NCI-H748 (cell line): ENCODE measurements at regions not wholly inside any gene's neighbourhood (a gene's known extent, or its start where the extent isn't known, plus 50 kb on each side); places are given as distances from the start of the nearest gene placed in this dataset.
A peak's percentile ranks its signal among the peaks of the same experiment; 100 is the strongest.
"Not testable (repeated sequence)": the region's sequence is repeated elsewhere in the genome, so short reads cannot be mapped to it uniquely, and the experiment has no call there.

Source experiments
- DNase-seq: peaks from one replicate; lab custom pipeline; 2025; ENCODE audit not compliant: unreplicated experiment; lab: John Stamatoyannopoulos, UW

DNA sequence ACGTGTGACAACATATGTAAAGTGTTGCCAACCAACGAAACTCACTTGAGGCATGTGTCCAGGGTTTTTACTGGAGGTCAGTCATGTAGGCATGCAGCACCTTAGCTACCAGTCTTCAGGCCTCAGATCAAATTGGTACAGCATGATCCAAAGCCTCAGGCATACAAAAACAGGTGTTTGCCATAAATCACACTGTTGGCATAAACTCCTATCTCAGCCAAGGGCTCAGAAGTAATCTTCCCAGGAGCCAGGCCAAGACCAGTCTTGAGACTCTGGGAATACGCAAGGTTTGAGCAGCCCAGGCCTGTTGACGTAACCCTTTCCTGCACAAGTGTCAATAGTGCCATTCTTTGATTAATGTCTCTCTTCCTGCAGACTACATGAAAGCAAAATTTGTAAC, 163.5 kb downstream of the PRL start:
- DNase-seq: no peak

DNA sequence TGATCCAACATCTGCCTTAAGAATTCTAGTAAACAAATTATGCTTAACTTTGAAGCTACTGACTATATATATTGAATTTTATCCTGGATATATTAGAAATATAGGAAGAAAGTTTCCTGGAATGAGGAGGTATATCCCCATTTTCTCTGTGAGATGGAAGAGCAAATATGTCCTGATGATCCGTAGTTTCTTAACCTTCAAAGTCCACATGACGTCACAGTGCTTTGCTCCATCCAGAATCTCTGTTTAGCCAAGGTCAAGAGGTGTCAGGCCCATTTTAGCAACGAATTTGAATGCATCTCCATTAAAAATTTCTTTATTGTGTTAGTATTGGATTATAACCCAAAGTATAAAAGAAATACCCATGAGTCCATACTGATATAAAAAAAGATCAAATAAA, 162.5 kb downstream of the PRL start:
- DNase-seq: no peak

DNA sequence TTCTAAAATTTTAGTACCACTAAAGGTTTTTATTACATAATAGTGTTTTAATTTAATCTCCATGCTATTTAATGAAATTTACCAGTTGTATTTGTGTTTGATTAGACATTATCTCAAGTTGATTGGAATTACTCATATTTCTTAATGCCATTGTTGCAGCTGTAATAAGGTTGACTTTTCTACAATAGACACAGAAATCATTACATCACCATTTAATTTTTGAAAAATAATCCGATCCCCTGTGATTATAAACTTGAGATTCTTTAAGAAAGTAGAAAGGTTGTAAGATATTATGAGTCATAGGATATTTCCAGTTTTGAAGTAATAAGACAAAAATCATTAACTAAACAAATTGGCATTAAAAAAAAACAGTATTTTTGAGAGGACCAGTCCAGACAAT, 161.4 kb downstream of the PRL start:
- DNase-seq: no peak

DNA sequence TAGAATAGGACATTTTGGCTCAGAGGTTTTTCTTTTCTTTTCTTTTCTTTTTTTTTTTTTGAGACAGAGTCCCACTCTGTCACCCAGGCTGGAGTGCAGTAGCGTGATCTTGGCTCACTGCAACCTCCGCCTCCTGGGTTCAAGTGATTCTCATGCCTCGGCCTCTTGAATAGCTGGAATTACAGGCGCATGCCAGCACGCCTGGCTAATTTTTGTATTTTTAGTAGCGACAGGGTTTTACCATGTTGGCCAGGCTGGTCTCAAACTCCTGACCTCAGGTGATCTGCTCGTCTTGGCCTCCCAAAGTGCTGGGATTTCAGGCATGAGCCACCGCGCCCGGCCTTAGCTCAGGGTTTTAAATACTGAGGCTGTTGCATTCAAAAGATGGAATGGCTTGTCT, 156.1 kb downstream of the PRL start:
- not testable (repeated sequence) for DNase-seq

DNA sequence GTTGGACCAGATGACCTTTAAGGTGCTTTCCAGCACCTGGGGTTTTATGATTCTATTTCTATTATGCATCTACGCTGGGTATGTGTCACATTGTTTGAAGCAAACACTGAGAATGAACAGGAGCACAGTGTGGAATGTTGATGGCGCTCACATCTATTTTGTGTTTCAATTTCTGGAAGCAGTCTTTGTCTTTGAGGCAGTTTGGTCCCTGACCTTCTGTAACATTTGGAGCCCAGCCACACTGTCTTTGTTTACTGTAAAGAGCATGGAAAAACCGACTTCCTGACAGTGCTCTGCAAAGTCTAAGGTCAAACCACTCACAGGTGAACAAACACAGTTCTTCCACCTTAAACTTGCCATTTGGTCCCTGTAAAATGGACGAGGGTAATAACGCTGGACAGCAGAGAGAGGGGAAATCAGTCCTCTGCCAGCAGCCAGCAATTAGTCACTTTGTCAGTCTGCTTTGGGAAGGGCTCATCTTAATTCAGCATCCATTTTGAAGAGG, 155.5 kb downstream of the PRL start:
- DNase-seq: peak; percentile 100

DNA sequence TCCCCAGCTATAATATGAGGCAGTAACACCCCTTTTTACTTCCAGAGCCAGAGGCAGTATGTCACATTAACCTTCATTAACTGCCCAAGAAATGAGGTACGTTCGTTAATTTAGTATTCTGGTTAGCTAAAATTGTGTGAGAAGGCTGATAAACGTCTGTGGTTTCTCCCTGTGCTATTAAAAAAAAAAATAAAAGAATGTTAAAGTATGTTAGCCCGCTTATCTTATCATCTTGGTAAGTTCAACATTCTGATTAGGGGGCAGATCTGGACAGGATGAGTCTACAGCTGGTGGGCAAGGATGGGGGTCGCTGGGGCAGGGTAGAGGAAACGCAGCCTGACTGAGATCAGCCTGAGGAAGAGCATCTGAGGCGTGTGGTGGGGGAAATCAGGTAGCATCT, 154.0 kb downstream of the PRL start:
- no peak for DNase-seq

DNA sequence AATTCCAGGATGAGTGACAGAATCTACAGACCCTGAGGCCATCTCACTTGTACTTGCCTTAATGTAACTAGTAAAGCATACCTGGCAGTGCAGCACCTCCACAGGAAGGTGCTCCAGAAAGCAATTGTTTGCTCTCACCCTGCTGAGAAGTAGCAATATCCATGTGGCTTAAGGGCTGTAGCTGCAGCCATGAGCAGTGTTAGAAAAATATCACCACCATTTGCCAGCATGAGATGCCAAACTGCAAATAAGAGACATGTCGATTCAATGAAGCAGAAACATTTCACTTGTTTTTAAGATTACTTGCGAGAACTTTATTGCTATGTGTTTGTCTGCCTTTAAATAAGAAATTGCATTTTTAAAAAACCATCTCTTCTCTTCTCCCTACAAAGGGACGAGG, 151.5 kb downstream of the PRL start:
- peak; percentile 70 for DNase-seq

DNA sequence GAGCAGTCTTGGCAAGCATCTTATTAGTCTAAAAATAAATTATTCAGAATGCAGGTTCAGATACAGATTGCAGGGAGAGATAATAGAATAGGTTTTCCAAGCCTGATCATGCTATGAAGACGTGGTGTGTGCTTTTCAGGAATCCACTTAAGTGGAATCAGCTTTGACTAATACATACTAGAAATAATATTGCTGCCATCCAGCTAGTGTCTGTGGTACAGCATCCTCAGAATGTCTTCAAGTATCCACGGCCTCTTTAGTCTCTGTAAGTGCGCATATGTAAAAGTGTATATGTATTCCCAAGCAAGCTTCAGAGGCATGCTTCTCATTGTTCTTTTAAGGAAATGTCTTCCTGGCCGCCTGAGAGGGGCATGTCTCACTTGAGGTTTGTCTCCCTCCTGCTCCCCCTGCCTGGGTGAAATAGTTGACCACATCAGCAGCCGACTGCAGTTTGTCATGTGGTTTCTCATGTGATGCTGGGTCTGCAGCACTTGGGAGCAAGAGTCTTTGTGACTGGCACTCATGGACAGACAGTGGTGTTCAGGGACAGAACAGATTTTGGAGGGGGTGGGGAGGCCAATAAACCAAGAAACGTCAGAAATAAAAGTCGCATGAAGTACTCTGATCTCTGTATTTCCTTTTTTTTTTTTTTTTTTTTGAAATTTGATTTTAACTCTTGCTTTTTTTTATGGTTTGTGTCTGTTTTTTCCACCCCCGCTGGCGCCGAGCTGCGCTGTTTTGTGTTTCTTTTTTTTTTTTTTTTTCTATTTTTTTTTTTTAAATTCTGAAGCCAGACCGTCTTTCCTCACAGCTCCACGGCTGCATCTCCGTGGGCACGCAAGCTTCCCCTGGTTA, 150.8 kb downstream of the PRL start:
- DNase-seq: peak; percentile 84

DNA sequence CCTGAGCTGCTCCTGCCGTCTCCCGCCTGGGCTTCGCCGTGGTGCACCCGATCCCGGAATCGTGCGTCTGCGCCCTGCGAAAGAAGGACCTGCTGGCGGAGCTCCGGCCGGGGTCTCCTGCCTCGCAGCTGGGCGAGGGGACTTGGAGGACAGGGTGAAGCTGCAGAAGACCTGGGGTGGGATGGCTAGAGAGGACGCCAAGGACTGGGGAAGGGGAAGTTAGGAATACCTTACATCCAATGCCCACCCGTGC, 150.2 kb downstream of the PRL start:
- peak; percentile 66 for DNase-seq

DNA sequence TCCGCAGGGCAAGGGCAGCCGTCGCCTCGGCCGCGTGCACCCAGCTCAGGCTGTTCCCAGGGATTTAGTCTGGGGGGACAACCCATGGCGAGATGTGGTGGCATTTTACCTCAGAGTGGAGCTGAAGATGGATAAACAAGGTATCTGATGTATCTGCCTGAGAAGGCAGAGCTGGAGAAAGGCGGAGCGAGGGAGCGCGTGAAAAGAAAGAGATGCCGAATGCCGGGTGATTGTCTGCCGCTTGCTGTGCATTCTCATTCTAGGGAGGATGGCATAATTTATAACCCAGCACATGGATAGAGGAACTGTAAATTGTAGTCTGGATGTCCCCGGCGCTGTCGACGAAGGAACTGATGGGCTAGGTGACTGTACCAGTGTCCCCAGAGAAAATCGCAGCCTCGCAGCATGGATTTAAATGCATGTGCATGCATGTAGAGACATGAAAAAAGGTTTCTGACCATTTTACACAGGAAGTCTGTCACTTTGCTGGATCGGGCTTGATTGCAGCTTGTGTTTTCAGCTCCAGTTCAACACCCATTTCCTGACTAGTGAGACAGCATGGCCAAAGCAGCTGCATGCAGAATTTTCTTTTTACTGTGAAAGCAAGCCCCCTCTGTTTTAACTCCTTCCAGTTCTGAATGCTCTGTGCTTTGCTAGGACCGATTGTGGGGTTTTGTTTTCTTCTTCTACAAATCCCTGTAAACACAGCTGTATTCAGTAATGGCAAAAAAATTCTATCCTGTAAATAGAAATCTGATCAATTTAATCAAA, 149.7 kb downstream of the PRL start:
- DNase-seq: peak; percentile 72

DNA sequence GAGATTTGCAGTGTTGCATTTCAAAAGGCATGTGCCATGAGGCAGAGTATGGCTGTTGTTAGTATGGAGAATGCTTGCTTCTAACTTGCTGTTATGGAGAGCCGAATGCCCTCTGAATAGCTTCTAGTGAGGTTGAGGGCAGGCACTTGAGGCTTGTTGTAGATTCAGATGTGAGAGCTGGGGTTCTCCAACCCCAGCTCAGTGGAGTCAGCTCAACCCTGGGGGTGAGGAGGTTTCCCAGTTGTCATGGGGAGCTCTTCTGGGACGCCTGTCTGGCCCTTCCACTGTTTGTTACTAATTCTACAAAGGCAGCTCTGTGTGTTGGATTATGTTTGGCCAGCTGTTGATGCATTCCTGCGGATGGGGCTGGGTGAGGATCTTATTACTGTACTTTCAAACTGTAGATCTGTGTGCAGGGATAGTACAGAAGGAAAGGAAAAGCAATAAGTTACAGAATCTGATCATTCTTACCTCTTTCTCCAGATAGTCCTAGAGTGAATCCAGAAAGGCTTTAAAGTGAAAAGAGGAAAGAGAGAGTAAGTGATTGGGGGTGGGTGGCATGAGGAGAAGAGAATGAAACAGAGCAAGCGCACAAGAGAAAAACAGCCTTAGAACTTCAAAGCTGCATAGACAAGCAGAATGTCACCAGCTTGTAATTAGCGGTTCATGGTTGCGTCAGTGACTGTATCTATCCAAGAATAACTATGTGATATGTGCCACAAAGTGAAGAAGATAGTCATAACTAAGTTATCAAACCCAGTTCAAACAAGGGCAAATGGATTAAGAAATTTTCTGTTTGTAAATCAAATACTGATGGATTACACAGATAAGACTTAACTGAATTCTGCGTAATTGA, 148.7 kb downstream of the PRL start:
- DNase-seq: peak; percentile 92

DNA sequence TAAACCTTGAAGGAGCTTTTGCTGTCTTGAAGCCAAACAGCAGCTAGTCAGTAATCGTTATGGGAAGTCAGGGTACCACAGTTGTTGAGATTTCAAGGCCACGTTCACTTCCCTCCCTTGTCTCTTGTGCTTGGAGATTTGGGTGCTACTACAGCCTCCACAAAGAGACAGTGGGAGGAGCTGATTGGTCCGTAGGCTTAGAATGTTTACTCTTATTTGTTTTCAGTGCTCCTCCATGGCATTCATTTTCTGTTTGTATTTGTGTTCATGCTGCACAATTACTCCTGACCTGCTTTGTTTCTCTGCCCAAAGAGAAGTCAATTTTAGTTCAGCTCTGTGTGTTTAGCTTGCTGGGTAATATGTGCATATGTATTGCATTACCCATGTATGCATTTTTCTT, 147.7 kb downstream of the PRL start:
- peak; percentile 94 for DNase-seq

DNA sequence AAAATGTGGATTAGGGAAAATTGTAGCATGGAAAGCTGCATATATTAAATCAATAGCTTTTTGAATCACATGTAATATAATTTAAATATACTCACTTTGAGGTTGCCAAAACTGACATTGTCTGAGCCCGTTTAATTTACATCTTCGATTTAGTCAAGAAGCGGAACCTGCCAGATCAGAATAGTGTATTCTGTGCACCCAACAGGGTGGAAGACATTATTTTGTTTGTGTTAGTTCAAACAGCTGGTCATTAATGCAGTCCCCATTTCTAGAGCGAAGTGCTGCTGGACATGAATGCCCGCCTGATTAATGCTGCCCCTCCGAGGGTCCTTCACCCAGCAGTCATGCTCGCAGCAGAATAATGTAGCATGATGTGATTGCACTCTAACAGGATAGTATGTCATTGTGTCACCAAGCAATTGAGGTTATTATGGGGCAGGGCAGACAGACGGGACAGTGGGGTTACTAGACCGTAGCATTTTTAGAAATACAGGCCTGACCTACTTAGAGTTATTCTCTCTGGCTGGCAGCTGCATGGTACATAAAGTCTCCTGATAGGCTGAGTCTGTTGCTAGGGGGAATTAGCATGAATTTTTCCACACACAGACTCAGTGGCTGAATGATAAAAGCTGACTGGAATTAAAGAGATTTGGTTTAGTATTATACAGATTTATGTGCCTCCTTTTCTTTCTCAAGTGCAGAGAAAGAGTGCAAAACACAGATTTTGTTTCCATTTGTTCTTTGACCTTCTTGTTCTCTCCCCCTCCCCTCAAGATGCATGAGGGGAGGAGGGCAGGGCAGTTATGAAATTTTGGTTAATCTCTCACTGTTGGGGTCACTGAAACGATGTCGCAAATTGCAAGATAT, 147.1 kb downstream of the PRL start:
- peak; percentile 99 for DNase-seq

DNA sequence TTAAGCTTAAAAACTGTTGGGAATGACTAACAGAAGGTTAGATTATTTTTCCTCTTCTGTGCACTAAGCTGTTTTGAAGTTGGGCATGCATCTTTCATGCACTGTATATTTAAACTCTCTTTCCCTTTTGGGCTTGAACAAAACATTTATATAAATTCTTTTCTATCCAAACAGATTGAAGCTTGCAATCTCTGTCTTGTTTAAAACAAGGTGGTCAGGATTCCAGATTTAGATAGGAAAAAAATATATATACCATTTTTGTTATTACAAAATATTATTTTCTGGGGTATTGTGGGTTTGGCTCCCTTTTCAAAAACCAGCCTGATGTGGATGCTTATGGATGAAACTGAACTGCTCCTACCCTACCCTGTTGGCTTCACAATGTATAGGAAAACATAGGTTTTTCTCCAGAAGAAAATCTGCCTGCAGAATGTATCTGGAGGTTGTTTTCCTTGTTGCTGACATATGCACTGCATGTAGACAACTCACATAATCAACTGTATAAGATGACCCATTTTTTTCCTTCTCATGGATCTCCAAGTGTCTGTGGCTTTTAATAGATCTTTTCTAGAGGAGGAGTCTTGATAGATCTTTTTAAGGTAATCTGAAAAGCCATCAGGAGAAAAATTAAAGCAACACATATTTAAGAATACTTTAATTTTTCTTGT, 146.3 kb downstream of the PRL start:
- DNase-seq: no peak

DNA sequence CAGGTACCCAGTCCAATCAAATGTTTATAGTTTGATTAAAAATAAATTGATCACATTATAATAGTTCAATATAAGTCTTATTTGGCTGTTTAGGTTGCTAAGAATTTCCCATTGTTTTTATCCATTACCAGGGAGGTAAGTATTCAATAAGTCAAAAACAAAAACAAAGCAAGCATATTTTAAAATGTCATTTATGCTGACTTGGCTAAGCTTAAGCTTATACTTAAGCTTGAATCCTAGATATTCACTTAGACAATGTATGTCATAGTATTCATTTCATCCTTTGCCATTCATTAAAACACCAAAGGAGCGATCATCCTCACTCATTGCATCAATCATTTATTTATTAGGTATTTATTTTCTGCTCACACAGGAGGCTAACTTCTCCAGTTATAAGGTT, 144.9 kb downstream of the PRL start:
- no peak for DNase-seq

DNA sequence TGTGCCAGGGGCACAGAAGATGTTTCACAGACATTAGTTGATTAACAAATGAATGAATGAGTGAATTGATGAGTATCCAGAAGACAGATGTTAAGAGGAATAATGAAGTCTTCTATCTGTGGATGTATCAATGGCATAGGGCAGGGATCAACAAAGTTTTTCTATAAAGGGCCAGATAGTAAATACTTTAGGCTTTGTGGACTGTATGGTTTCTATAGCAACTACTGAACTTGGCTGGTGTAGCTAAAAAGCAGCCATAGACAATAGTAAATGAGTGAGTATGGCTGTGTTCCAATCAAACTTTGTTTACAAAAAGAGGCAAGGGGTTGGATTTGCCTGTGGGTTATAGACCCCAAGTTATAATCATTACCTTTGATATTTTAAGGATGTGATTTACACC, 144.0 kb downstream of the PRL start:
- peak; percentile 89 for DNase-seq

DNA sequence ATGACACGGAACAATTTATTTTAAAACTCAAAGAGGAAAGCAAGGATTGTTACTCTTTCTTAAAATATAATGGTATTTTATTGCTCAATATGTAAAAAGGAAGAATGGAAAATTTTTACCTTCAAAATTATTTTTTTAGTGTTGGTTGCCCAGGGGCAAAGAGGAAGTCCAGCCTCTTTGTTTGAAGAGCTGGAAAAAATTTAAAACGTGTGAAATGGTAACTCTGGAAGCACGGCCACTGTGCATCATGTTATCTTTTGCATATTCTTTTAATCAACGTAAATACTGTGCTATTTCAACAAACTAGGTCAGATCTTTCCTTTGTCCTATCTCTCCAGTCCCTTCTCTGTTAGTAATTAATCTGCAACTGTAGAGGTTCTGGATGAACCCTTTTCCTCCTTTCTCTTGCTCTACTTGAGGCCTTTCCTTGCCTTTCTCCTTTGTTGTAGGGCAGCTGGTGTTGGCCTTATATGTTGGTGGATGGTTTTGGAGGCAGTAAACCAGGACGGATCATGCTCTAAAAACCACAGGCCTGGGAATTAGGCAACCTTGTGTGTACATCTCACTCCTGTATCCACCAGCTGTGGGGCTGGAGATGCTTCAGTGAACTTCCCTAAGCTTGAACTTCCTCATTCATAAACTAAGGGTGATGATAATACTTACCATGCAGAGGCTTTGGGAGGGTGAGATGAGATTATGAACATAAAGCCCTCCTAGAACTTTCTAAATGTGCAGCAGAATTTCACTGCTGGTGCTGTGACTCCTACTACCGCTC, 143.3 kb downstream of the PRL start:
- DNase-seq: no peak

DNA sequence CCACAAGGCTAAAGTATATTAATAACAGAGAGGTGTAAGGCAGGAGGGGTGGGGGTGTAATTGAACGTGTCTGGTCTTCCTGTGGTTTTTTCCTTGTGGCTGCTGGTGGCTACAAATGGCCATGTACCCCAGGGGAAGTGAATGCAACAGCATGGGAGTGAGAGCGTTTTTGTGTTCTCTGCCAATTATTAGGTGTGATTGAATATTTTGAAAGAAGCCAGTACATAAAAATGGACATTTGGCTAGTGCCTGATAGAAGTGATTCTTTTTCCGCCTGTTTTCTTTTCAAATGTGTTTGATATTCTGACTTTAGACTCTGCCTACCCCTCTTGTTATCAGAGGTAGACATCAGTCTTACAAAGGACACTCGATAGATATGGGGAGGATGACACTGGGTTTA, 141.3 kb downstream of the PRL start:
- DNase-seq: no peak

DNA sequence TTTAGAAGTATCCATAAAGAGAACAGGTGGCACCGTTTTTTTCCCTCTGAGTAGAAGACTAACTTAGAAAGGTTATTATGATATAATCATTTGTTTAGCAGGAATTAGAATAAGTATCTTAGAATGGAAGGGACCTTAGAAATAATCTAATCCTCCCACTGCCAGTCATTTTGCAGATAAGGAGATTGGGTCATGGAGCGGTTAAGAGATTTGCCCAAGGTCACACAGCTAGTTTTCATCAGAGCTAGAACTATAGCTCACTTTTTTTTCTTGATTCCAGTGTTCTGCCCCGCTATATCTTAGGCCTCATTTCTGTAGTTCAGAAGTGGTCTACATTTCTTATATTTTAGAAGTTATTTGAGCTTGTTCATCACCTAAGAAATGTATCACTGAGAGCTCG, 139.6 kb downstream of the PRL start:
- no peak for DNase-seq
